Sigmoid colon (tissue), 4 donors: ENCODE measurements at regions not wholly inside any gene's neighbourhood (a gene's known extent, or its start where the extent isn't known, plus 50 kb on each side); places are given as distances from the start of the nearest gene placed in this dataset.

Experiments
- EP300 ChIP-seq, 4 donors: sonication (generic); formaldehyde crosslinking; IDR thresholded peaks; one replicate each; pipeline ENCODE4 v1.6.1; 2017; ENCODE audit warnings: antibody characterized with exemption in 4 of 4
- POLR2A ChIP-seq, 2 donors: fragments of 450-650 bp; IDR thresholded peaks; one replicate each; pipeline ENCODE4 v1.6.1; 2016; ENCODE audit warnings: antibody characterized with exemption in 2 of 2, mild to moderate bottlenecking in 2 of 2, moderate library complexity in 2 of 2
- POLR2AphosphoS5 ChIP-seq, 4 donors: sonication (generic); formaldehyde crosslinking; IDR thresholded peaks; one replicate each; pipeline ENCODE4 v1.6.1; 2017; ENCODE audit warnings: antibody characterized with exemption in 4 of 4
- TF ChIP-seq, protein P1 (sequence below), 4 experiments: fragments of 450-650 bp in 3 of 4; fragments of 200-600 bp in 1 of 4; IDR thresholded peaks; one replicate each; pipeline ENCODE4 v1.5.1; 2016 to 2019; ENCODE audit warnings: antibody characterized with exemption in 4 of 4, mild to moderate bottlenecking in 3 of 4, moderate library complexity in 2 of 4

DNA sequence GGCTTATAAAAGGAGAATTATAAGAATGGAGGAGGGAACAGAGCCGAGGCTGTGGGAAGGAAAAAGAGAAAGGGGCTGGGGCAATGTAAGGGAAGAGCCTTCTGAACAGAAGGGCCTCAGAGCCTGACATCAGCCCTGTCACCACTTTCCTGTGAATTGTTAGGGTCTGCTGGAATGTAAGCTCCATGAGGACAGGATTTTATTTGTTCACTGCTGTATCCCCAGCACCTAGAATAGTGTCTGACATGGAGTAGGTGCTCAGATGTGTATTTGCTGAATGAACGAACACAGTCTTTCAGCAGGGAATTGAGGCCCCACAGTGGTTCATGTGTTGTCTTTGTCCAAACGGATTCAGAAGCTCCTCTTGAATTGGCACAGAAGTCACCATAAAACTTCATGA is 251.5 kb downstream of the OPA1 start:
- TF ChIP-seq, protein P1, sequence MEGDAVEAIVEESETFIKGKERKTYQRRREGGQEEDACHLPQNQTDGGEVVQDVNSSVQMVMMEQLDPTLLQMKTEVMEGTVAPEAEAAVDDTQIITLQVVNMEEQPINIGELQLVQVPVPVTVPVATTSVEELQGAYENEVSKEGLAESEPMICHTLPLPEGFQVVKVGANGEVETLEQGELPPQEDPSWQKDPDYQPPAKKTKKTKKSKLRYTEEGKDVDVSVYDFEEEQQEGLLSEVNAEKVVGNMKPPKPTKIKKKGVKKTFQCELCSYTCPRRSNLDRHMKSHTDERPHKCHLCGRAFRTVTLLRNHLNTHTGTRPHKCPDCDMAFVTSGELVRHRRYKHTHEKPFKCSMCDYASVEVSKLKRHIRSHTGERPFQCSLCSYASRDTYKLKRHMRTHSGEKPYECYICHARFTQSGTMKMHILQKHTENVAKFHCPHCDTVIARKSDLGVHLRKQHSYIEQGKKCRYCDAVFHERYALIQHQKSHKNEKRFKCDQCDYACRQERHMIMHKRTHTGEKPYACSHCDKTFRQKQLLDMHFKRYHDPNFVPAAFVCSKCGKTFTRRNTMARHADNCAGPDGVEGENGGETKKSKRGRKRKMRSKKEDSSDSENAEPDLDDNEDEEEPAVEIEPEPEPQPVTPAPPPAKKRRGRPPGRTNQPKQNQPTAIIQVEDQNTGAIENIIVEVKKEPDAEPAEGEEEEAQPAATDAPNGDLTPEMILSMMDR (IDR thresholded peaks at IDR 0.05) = no peak
- no peak for TF ChIP-seq POLR2A (IDR thresholded peaks at IDR 0.05)
- no peak for TF ChIP-seq EP300 (IDR thresholded peaks at IDR 0.05)
- TF ChIP-seq POLR2AphosphoS5 (IDR thresholded peaks at IDR 0.05) = no peak
